HG02623 (cell line): ENCODE measurements at regions not wholly inside any gene's neighbourhood (a gene's known extent, or its start where the extent isn't known, plus 50 kb on each side); places are given as distances from the start of the nearest gene placed in this dataset.
"Not testable (repeated sequence)": the region's sequence is repeated elsewhere in the genome, so short reads cannot be mapped to it uniquely, and the experiment has no call there.

Source experiments
- ATAC-seq: cut with Tn5 transposase; IDR thresholded peaks from one replicate; pipeline ENCODE4 v1.9.1; 2021; ENCODE audit warnings: moderate library complexity; ENCODE audit not compliant: unreplicated experiment

GRCh38 chr14:38357557-38357956 is 101.7 kb upstream of the CLEC14A start:
- no peak for ATAC-seq

- not testable (repeated sequence) for ATAC-seq
These were observed 99.6 kb upstream of the CLEC14A start for GRCh38 chr14:38355473-38355872.

GRCh38 chr14:38350102-38350501 is 94.2 kb upstream of the CLEC14A start:
- no peak for ATAC-seq

GRCh38 chr14:38342803-38343202 is 86.9 kb upstream of the CLEC14A start:
- no peak for ATAC-seq

- no peak for ATAC-seq
These were observed 83.8 kb upstream of the CLEC14A start for GRCh38 chr14:38339696-38340095.

GRCh38 chr14:38336298-38336697 is 80.4 kb upstream of the CLEC14A start:
- ATAC-seq, result no peak

GRCh38 chr14:38330275-38330674 is 74.4 kb upstream of the CLEC14A start:
- no peak for ATAC-seq

- ATAC-seq, result no peak
These were observed 73.4 kb upstream of the CLEC14A start for GRCh38 chr14:38329246-38329645.

- ATAC-seq, result no peak
These were observed 61.0 kb upstream of the CLEC14A start for GRCh38 chr14:38316922-38317321.

- no peak for ATAC-seq
These were observed 55.8 kb upstream of the CLEC14A start for GRCh38 chr14:38311655-38312054.

GRCh38 chr14:38310420-38310995 is 54.6 kb upstream of the CLEC14A start:
- ATAC-seq, result no peak

GRCh38 chr14:38309522-38310277 is 53.8 kb upstream of the CLEC14A start:
- no peak for ATAC-seq
